ENCODE measurements at regions not wholly inside any gene's neighbourhood (a gene's known extent, or its start where the extent isn't known, plus 50 kb on each side); places are given as distances from the start of the nearest gene placed in this dataset.

DNA sequence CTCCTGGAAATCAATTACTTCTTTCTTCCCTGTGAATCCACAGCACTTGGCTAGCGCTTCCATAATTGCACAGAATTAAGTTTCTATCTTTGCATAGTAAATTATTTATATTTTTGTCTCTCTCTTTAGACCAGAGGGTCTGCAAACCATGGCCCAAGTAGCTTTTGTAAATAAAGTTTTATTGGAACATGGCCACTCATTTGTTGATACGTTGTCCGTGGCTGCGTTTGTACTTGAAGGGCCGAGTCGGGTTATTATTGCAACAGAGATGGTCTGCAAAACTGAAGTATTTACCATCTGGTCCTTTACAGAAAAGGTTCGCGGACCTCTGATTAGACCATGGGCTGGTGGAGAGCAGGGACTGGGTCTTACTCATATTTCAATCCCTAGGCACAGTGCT lies 102.5 kb downstream of the RPLP1 start:
- no peak overlapping the region for H3K4ac ChIP-seq (ENCODE audit: low read depth, low read length)
- H3K23ac ChIP-seq (ENCODE audit: low read depth, low read length), result no peak overlapping the region
- ATAC-seq (ENCODE audit: low read depth), result no peak
- H3K79me1 ChIP-seq (ENCODE audit: low read depth in 1 of 2, low read length in 2 of 2), result no peaks in the 10 kb centered on the region
- no peak overlapping the region for H2AK5ac ChIP-seq (ENCODE audit: low read depth, low read length)
- no peak overlapping the region for H2AFZ ChIP-seq (replicated peaks; ENCODE audit: low read length, poor library complexity)
- H3K9ac ChIP-seq (ENCODE audit: low read depth, low read length), result no peak overlapping the region
- no peak overlapping the region for H2BK20ac ChIP-seq (ENCODE audit: low read depth, low read length)
- no peak overlapping the region for H3K4me2 ChIP-seq (ENCODE audit: low read depth, low read length)
- TF ChIP-seq MAFK (IDR thresholded peaks at IDR 0.05; ENCODE audit: low read depth, low read length), result no peak
- TF ChIP-seq MAZ (IDR thresholded peaks at IDR 0.05; ENCODE audit: borderline replicate concordance, low read depth, low read length), result no peak
- no peak for TF ChIP-seq CHD1 (IDR thresholded peaks at IDR 0.05; ENCODE audit: low read depth, low read length)
- no peak for TF ChIP-seq NFE2L2 (IDR thresholded peaks at IDR 0.05; ENCODE audit: low read depth, low read length)
- POLR2A ChIA-PET (ENCODE audit: unreplicated experiment), result no interaction called here
- no peak overlapping the region for H2BK5ac ChIP-seq (ENCODE audit: low read depth, low read length, poor library complexity, severe bottlenecking)
- no peak overlapping the region for H2BK120ac ChIP-seq (ENCODE audit: low read depth, low read length)
- peaks cover 15% of the 10 kb centered on the region for H3K4me1 ChIP-seq (ENCODE audit: control insufficient read depth, insufficient read depth, low read length)
- no peak overlapping the region for H3K27ac ChIP-seq (ENCODE audit: insufficient read depth, low read length)
- BruUV-seq (replicated peaks), result no TSS peak
- H4K5ac ChIP-seq (ENCODE audit: low read depth, low read length), result no peak overlapping the region
- no peak overlapping the region for H3K18ac ChIP-seq (ENCODE audit: low read depth, low read length)
- peaks cover 10% of the 10 kb centered on the region for H3K27me3 ChIP-seq (ENCODE audit: control insufficient read depth, insufficient read depth, low read length)
- H3K9me3 ChIP-seq (ENCODE audit: control insufficient read depth, insufficient read depth, low read length), result peaks cover 22% of the 10 kb centered on the region
- H3K14ac ChIP-seq (replicated peaks; ENCODE audit: low read depth, low read length), result no peak overlapping the region
- in situ Hi-C loops (cut with MboI; ENCODE audit: low sequenced_read_pairs) (no loop called here), intact Hi-C loops (cut with micrococcal nuclease) (no loop called here), dilution Hi-C loops (cut with HindIII; ENCODE audit: low sequenced_read_pairs, unreplicated experiment) (no loop called here)
- no peaks in the 10 kb centered on the region for H4K20me1 ChIP-seq (ENCODE audit: insufficient read depth, low read length)
- CTCF ChIA-PET, result no interaction called here
- H4K8ac ChIP-seq (ENCODE audit: low read depth in 2 of 2, low read length in 2 of 2), result no peak overlapping the region
- H3K56ac ChIP-seq (ENCODE audit: extremely low read depth, insufficient read depth, low read length), result no peak overlapping the region
- peak overlapping the region; percentile 4; the same call in 1 of the 2 replicates for H4K91ac ChIP-seq (ENCODE audit: insufficient read depth, low read depth, low read length)
- DNase-seq, result no peak
- no peak overlapping the region for H3K4me3 ChIP-seq (ENCODE audit: insufficient read depth, low read depth, low read length)
- no peak overlapping the region for H2BK15ac ChIP-seq (ENCODE audit: low read depth, low read length)
- peaks cover 5% of the 10 kb centered on the region; the same call in 1 of the 2 replicates for H3K9me1 ChIP-seq (ENCODE audit: insufficient read depth, low read length)
- no peaks in the 10 kb centered on the region for H3K36me3 ChIP-seq (ENCODE audit: control insufficient read depth, insufficient read depth, low read length)
- H2AK9ac ChIP-seq (replicated peaks; ENCODE audit: low read depth, low read length, poor library complexity), result no peak overlapping the region
- no CpG with 5 or more reads among the region's 8 CpGs for WGBS, 2 experiments (ENCODE audit: extremely low coverage in 2 of 2, insufficient read length in 1 of 2)
